ENCODE measurements at regions not wholly inside any gene's neighbourhood (a gene's known extent, or its start where the extent isn't known, plus 50 kb on each side); places are given as distances from the start of the nearest gene placed in this dataset.

DNA sequence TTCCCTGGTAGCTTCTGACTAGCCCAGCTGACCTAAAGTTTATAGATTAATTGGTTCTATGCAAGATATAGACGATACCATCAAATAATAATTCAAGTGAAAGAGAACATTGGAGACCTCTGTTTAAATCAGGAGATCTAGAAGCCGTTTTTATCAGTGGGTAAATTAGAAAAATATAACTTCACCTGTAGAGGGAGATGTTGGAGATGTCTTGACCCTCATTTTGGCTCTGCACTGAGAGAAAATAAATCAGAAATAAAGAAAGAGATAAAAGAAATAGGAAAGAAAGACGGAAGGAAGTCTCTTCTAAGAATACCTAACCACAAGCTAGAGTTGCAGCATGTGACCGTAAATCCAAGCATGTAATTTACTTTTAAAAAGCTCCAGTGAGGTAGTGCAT is 684.5 kb downstream of the C12orf50 start:
- TF ChIP-seq ZNF274 (IDR thresholded peaks at IDR 0.05; ENCODE audit: low read depth, low read length) (no peak), YY1 (IDR thresholded peaks at IDR 0.05; ENCODE audit: insufficient read depth, insufficient read length) (no peak), SUZ12 (IDR thresholded peaks at IDR 0.05; ENCODE audit: extremely low read depth, insufficient read depth, insufficient read length) (no peak)
